Mesenchymal stem cell (in vitro differentiated cells and primary cell): ENCODE measurements at regions not wholly inside any gene's neighbourhood (a gene's known extent, or its start where the extent isn't known, plus 50 kb on each side); places are given as distances from the start of the nearest gene placed in this dataset.

Experiments used
- DNase-seq: peaks from one replicate; pipeline ENCODE4 v3.0.0-alpha.2; 2013
- H2AFZ ChIP-seq: one replicate; pipeline ENCODE4 v1.6.1; 2013; ENCODE audit warnings: low read depth, mild to moderate bottlenecking, control low read depth, inconsistent platforms, low read length, moderate library complexity
- H2AK5ac ChIP-seq: 2 replicates; pipeline ENCODE4 v1.6.1; 2013; ENCODE audit warnings: low read length, moderate library complexity, mild to moderate bottlenecking, inconsistent platforms; ENCODE audit not compliant: severe bottlenecking
- H2BK120ac ChIP-seq: one replicate; pipeline ENCODE4 v1.6.1; 2013; ENCODE audit warnings: low read depth, mild to moderate bottlenecking, inconsistent platforms, low read length, moderate library complexity
- H2BK12ac ChIP-seq, 2 experiments: one replicate each; pipeline ENCODE4 v1.6.1; 2013; ENCODE audit warnings: inconsistent platforms in 2 of 2, low read length in 2 of 2, mild to moderate bottlenecking in 2 of 2, moderate library complexity in 2 of 2, control low read depth in 1 of 2
- H2BK15ac ChIP-seq: one replicate; pipeline ENCODE4 v1.6.1; 2013; ENCODE audit warnings: mild to moderate bottlenecking, low read depth, inconsistent platforms; ENCODE audit not compliant: poor library complexity, severe bottlenecking
- H2BK5ac ChIP-seq: 2 replicates; pipeline ENCODE4 v1.6.1; 2013; ENCODE audit warnings: low read depth, mild to moderate bottlenecking, low read length, control low read depth, inconsistent platforms; ENCODE audit not compliant: poor library complexity, severe bottlenecking
- H3K14ac ChIP-seq, 2 experiments: one replicate each; pipeline ENCODE4 v1.6.1; 2013; ENCODE audit warnings: inconsistent platforms in 2 of 2, low read length in 2 of 2, control low read depth in 1 of 2, mild to moderate bottlenecking in 1 of 2, moderate library complexity in 1 of 2
- H3K18ac ChIP-seq, 2 experiments: one replicate each; pipeline ENCODE4 v1.6.1; 2013; ENCODE audit warnings: inconsistent platforms in 2 of 2, low read length in 2 of 2, control low read depth in 1 of 2, low read depth in 1 of 2, mild to moderate bottlenecking in 1 of 2
- H3K23ac ChIP-seq, 2 experiments: one replicate each; pipeline ENCODE4 v1.6.1; 2013; ENCODE audit warnings: inconsistent platforms in 2 of 2, low read length in 2 of 2, mild to moderate bottlenecking in 2 of 2, moderate library complexity in 2 of 2, control low read depth in 1 of 2
- H3K27ac ChIP-seq: 2 replicates; pipeline ENCODE4 v1.5.1; 2013; ENCODE audit warnings: mild to moderate bottlenecking, moderate library complexity, low read length, control low read depth, inconsistent platforms; ENCODE audit not compliant: poor library complexity, severe bottlenecking
- H3K27me3 ChIP-seq, 2 experiments: 2 replicates each; pipeline versions ENCODE4 v1.6.1 to v1.7.0; 2013; ENCODE audit warnings: low read length in 2 of 2, mild to moderate bottlenecking in 2 of 2, moderate library complexity in 2 of 2, control low read depth in 1 of 2, inconsistent platforms in 1 of 2; ENCODE audit not compliant: control insufficient read depth in 1 of 2, insufficient read depth in 1 of 2
- H3K36me3 ChIP-seq, 2 experiments: 2 replicates each; pipeline versions ENCODE4 v1.6.1 to v1.7.0; 2013; ENCODE audit warnings: low read length in 2 of 2, control low read depth in 1 of 2, inconsistent platforms in 1 of 2, low read depth in 1 of 2, mild to moderate bottlenecking in 1 of 2; ENCODE audit not compliant: insufficient read depth in 2 of 2, control insufficient read depth in 1 of 2
- H3K4ac ChIP-seq, 2 experiments: one replicate each; pipeline ENCODE4 v1.6.1; 2013; ENCODE audit warnings: inconsistent platforms in 2 of 2, low read length in 2 of 2, mild to moderate bottlenecking in 2 of 2, moderate library complexity in 2 of 2, control low read depth in 1 of 2, low read depth in 1 of 2
- H3K4me1 ChIP-seq: 2 replicates; pipeline ENCODE4 v1.6.1; 2013; ENCODE audit warnings: low read depth, low read length, control low read depth; ENCODE audit not compliant: control insufficient read depth, insufficient read depth
- H3K4me2 ChIP-seq: 2 replicates; pipeline ENCODE4 v1.6.1; 2013; ENCODE audit warnings: low read length, mild to moderate bottlenecking, inconsistent platforms; ENCODE audit not compliant: poor library complexity, severe bottlenecking
- H3K4me3 ChIP-seq, 2 experiments: 2 replicates each; pipeline versions ENCODE4 v1.5.1 to v1.7.0; 2013; ENCODE audit warnings: low read length in 2 of 2, mild to moderate bottlenecking in 2 of 2, control low read depth in 1 of 2, low read depth in 1 of 2; ENCODE audit not compliant: insufficient read depth in 1 of 2
- H3K79me1 ChIP-seq: replicated peaks from 2 replicates; pipeline ENCODE4 v1.6.1; 2013; ENCODE audit warnings: mild to moderate bottlenecking, control low read depth, low read length, inconsistent platforms; ENCODE audit not compliant: poor library complexity, severe bottlenecking
- H3K9ac ChIP-seq: 2 replicates; pipeline ENCODE4 v1.7.0; 2013; ENCODE audit warnings: mild to moderate bottlenecking, low read length, moderate library complexity
- H3K9me3 ChIP-seq: 2 replicates; pipeline ENCODE4 v1.7.0; 2013; ENCODE audit warnings: mild to moderate bottlenecking, low read length; ENCODE audit not compliant: control insufficient read depth
- H4K8ac ChIP-seq: one replicate; pipeline ENCODE4 v1.6.1; 2013; ENCODE audit warnings: inconsistent platforms, mild to moderate bottlenecking, low read length, moderate library complexity
- H4K91ac ChIP-seq: one replicate; pipeline ENCODE4 v1.6.1; 2013; ENCODE audit warnings: mild to moderate bottlenecking, low read length, inconsistent platforms
- WGBS: methylation state at CpG from one replicate; pipeline ENCODE4 v1.1.7; 2013; ENCODE audit warnings: mixed read lengths; 5-methylcytosine and 5-hydroxymethylcytosine counted together

GRCh38 chr5:105684799-105685198 is 1985.9 kb downstream of the EFNA5 start:
- Histone ChIP-seq H2BK5ac (no peak overlapping the region), H3K23ac (no peak overlapping the region), H3K36me3 (no peaks in the 10 kb centered on the region), H3K9ac (no peak overlapping the region), H2BK12ac (no peak overlapping the region), H2AFZ (no peak overlapping the region), H2BK120ac (no peak overlapping the region), H3K79me1 (no peaks in the 10 kb centered on the region), H4K91ac (no peak overlapping the region), H3K9me3 (no peaks in the 10 kb centered on the region), H3K27ac (no peak overlapping the region), H3K14ac (no peak overlapping the region), H2AK5ac (no peak overlapping the region), H3K18ac (no peak overlapping the region), H3K4me1 (no peaks in the 10 kb centered on the region), H3K27me3 (no peaks in the 10 kb centered on the region), H4K8ac (no peak overlapping the region), H3K4me3 (no peak overlapping the region), H3K4me2 (no peak overlapping the region), H2BK15ac (no peak overlapping the region), H3K4ac (no peak overlapping the region)
- DNase-seq: no peak
- 100% methylated on average over 2 of the region's 3 CpGs for WGBS

GRCh38 chr5:105680858-105681475 is 1989.8 kb downstream of the EFNA5 start:
- Histone ChIP-seq H2BK12ac (no peak overlapping the region), H3K27ac (no peak overlapping the region), H4K8ac (no peak overlapping the region), H3K4ac (no peak overlapping the region), H3K4me3 (no peak overlapping the region), H2BK15ac (no peak overlapping the region), H2BK5ac (no peak overlapping the region), H2AK5ac (no peak overlapping the region), H3K79me1 (no peaks in the 10 kb centered on the region), H2AFZ (no peak overlapping the region), H3K9me3 (no peaks in the 10 kb centered on the region), H3K27me3 (no peaks in the 10 kb centered on the region), H3K4me2 (no peak overlapping the region), H3K4me1 (no peaks in the 10 kb centered on the region), H3K23ac (no peak overlapping the region), H3K14ac (no peak overlapping the region), H3K9ac (no peak overlapping the region), H3K36me3 (no peaks in the 10 kb centered on the region), H2BK120ac (no peak overlapping the region), H4K91ac (no peak overlapping the region), H3K18ac (no peak overlapping the region)
- no peak for DNase-seq
- WGBS: 72% methylated on average over 6 of the region's 7 CpGs

- H3K4me1 ChIP-seq: no peaks in the 10 kb centered on the region
- H3K27me3 ChIP-seq: no peaks in the 10 kb centered on the region
- H2AFZ ChIP-seq: no peak overlapping the region
- H3K23ac ChIP-seq: no peak overlapping the region
- no peak overlapping the region for H2BK12ac ChIP-seq
- H3K18ac ChIP-seq: no peak overlapping the region
- 90% methylated on average over 2 of the region's 2 CpGs for whole genome bisulfite sequencing
- H3K4me3 ChIP-seq: no peak overlapping the region
- no peak overlapping the region for H3K4ac ChIP-seq
- no peaks in the 10 kb centered on the region for H3K9me3 ChIP-seq
- no peak overlapping the region for H2BK120ac ChIP-seq
- no peak overlapping the region for H2BK15ac ChIP-seq
- H3K4me2 ChIP-seq: no peak overlapping the region
- H3K79me1 ChIP-seq: no peaks in the 10 kb centered on the region
- no peak overlapping the region for H3K14ac ChIP-seq
- no peak overlapping the region for H4K91ac ChIP-seq
- no peak for DNase-seq
- no peak overlapping the region for H2AK5ac ChIP-seq
- no peak overlapping the region for H3K27ac ChIP-seq
- no peak overlapping the region for H4K8ac ChIP-seq
- H2BK5ac ChIP-seq: no peak overlapping the region
- no peak overlapping the region for H3K9ac ChIP-seq
- no peaks in the 10 kb centered on the region for H3K36me3 ChIP-seq
These were observed 1993.4 kb downstream of the EFNA5 start for GRCh38 chr5:105677291-105677690.

GRCh38 chr5:105670596-105670995 is 2000.1 kb downstream of the EFNA5 start:
- DNase-seq: no peak
- no peak overlapping the region for H3K18ac ChIP-seq
- H4K91ac ChIP-seq: no peak overlapping the region
- H3K4me1 ChIP-seq: no peaks in the 10 kb centered on the region
- no peaks in the 10 kb centered on the region for H3K27me3 ChIP-seq
- H3K79me1 ChIP-seq: no peaks in the 10 kb centered on the region
- H3K27ac ChIP-seq: no peak overlapping the region
- no peak overlapping the region for H2BK120ac ChIP-seq
- H2BK15ac ChIP-seq: no peak overlapping the region
- H2BK5ac ChIP-seq: no peak overlapping the region
- no peak overlapping the region for H3K23ac ChIP-seq
- H2AK5ac ChIP-seq: no peak overlapping the region
- no peaks in the 10 kb centered on the region for H3K36me3 ChIP-seq
- H3K9me3 ChIP-seq: peaks cover 13% of the 10 kb centered on the region
- no peak overlapping the region for H2BK12ac ChIP-seq
- H3K9ac ChIP-seq: no peak overlapping the region
- H3K4me2 ChIP-seq: no peak overlapping the region
- no peak overlapping the region for H3K14ac ChIP-seq
- H3K4ac ChIP-seq: no peak overlapping the region
- no peak overlapping the region for H4K8ac ChIP-seq
- no peak overlapping the region for H2AFZ ChIP-seq
- 94% methylated on average over 2 of the region's 3 CpGs for WGBS
- no peak overlapping the region for H3K4me3 ChIP-seq
